ENCODE measurements at regions not wholly inside any gene's neighbourhood (a gene's known extent, or its start where the extent isn't known, plus 50 kb on each side); places are given as distances from the start of the nearest gene placed in this dataset.
A peak's percentile ranks its signal among the peaks of the same experiment; 100 is the strongest.

DNA sequence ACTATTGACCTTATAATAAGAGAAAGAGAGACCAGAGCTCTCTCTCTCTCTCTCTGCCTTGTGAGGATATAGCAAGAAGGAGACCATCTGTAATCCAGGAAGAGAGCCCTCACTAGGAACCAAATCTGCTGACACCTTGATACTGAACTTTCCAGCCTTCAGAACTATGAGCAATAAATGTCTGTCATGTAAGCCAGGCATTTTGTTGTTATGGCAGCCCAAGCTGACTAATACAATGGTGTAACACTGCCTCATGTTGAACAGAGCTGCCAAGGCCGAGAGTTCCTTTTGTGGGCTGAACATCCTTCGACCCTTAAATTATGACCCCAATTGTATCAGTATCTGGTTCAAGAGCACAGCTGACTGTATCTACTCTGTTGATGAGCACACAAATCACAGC, 108.0 kb downstream of the LRRC30 start:
- TF ChIP-seq, protein P1, sequence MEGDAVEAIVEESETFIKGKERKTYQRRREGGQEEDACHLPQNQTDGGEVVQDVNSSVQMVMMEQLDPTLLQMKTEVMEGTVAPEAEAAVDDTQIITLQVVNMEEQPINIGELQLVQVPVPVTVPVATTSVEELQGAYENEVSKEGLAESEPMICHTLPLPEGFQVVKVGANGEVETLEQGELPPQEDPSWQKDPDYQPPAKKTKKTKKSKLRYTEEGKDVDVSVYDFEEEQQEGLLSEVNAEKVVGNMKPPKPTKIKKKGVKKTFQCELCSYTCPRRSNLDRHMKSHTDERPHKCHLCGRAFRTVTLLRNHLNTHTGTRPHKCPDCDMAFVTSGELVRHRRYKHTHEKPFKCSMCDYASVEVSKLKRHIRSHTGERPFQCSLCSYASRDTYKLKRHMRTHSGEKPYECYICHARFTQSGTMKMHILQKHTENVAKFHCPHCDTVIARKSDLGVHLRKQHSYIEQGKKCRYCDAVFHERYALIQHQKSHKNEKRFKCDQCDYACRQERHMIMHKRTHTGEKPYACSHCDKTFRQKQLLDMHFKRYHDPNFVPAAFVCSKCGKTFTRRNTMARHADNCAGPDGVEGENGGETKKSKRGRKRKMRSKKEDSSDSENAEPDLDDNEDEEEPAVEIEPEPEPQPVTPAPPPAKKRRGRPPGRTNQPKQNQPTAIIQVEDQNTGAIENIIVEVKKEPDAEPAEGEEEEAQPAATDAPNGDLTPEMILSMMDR (IDR thresholded peaks at IDR 0.05), result no peak
- DNase-seq, result no peak
- Mint-ChIP-seq H3K4me1 (no peaks in the 10 kb centered on the region), H3K27ac (no peak overlapping the region), H3K27me3 (ENCODE audit: low read depth in 3 of 3) (peaks cover 2 to 5% (median 4%) of the 10 kb centered on the region in 3 donors), H3K36me3 (no peaks in the 10 kb centered on the region), H3K4me3 (no peak overlapping the region), H3K9me3 (peaks cover 0 to 2% (median 2%) of the 10 kb centered on the region in 7 donors)
- 89% methylated on average over 2 of the region's 2 CpGs for WGBS (ENCODE audit: insufficient coverage)
- Histone ChIP-seq H4K20me1 (ENCODE audit: insufficient read depth, low read length) (no peaks in the 10 kb centered on the region), H3K4me1 (ENCODE audit: control insufficient read depth in 1 of 2, insufficient read depth in 2 of 2, low read length in 2 of 2) (no peaks in the 10 kb centered on the region), H3K27me3 (ENCODE audit: control insufficient read depth in 2 of 2, insufficient read depth in 2 of 2, low read length in 2 of 2) (no peaks in the 10 kb centered on the region), H3K4me2 (replicated peaks; ENCODE audit: extremely low read depth, low read length, poor library complexity, severe bottlenecking) (no peak overlapping the region), H2AFZ (ENCODE audit: insufficient read depth, low read depth, low read length, poor library complexity, severe bottlenecking) (no peak overlapping the region), H3K9ac (ENCODE audit: insufficient read depth, low read length, poor library complexity, severe bottlenecking) (no peak overlapping the region), H3K36me3 (replicated peaks in 1 of 2; ENCODE audit: control insufficient read depth in 1 of 2, insufficient read depth in 2 of 2, low read length in 2 of 2) (no peaks in the 10 kb centered on the region), H3K4me3 (replicated peaks in 1 of 3; ENCODE audit: low read depth in 2 of 3, low read length in 3 of 3) (no peak overlapping the region), H3K79me2 (ENCODE audit: insufficient read depth, low read length) (no peaks in the 10 kb centered on the region), H3K9me3 (replicated peaks in 1 of 2; ENCODE audit: control insufficient read depth in 1 of 2, insufficient read depth in 1 of 2, low read length in 2 of 2) (no peaks in the 10 kb centered on the region), H3K27ac (ENCODE audit: low read depth in 1 of 2, low read length in 2 of 2) (no peak overlapping the region)
- intact Hi-C loops (cut with micrococcal nuclease), result no loop called here

DNA sequence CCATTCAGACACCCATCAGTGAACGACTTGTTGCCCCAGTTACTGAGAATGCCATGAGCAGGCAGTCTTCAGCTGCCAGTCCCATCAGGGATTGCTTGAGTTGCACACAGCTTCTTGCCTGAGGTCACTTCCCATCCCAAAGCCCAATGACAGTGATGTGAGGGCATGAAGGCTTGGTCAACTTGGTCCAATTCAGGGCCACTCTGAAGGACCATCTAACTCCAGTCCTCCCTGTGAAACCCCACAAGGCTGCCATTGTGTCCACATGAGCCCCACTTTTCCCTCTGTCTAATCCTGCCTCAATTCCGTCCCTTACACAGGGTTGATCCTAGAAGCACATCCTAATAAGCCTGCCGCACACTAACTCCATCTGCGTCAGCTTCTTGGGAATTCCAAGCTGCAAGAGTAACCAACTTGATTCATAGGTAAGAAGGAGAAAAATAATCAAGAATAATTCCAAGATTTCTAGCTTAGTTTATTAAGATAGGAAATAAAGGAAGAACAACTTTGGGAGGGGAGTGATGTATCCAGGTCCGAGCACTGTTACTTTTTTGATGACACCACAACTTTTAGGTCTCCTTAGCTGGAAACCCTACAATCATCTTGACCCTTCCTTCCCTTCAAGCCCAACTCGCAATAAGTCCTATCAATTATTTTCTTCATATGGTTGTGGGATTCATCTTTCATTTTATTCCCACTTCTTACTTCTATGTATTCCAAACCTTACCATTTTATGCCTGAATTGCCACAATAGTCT, 110.9 kb downstream of the LRRC30 start:
- Histone ChIP-seq H2AFZ (ENCODE audit: insufficient read depth, low read depth, low read length, poor library complexity, severe bottlenecking) (no peak overlapping the region), H3K79me2 (ENCODE audit: insufficient read depth, low read length) (no peaks in the 10 kb centered on the region), H3K9ac (ENCODE audit: insufficient read depth, low read length, poor library complexity, severe bottlenecking) (no peak overlapping the region), H3K4me3 (replicated peaks in 1 of 3; ENCODE audit: low read depth in 2 of 3, low read length in 3 of 3) (no peak overlapping the region), H3K4me1 (ENCODE audit: control insufficient read depth in 1 of 2, insufficient read depth in 2 of 2, low read length in 2 of 2) (no peaks in the 10 kb centered on the region), H4K20me1 (ENCODE audit: insufficient read depth, low read length) (no peaks in the 10 kb centered on the region), H3K27ac (ENCODE audit: low read depth in 1 of 2, low read length in 2 of 2) (no peak overlapping the region), H3K4me2 (replicated peaks; ENCODE audit: extremely low read depth, low read length, poor library complexity, severe bottlenecking) (no peak overlapping the region), H3K27me3 (ENCODE audit: control insufficient read depth in 2 of 2, insufficient read depth in 2 of 2, low read length in 2 of 2) (no peaks in the 10 kb centered on the region), H3K9me3 (replicated peaks in 1 of 2; ENCODE audit: control insufficient read depth in 1 of 2, insufficient read depth in 1 of 2, low read length in 2 of 2) (no peaks in the 10 kb centered on the region), H3K36me3 (replicated peaks in 1 of 2; ENCODE audit: control insufficient read depth in 1 of 2, insufficient read depth in 2 of 2, low read length in 2 of 2) (no peaks in the 10 kb centered on the region)
- WGBS (ENCODE audit: insufficient coverage), result no CpG with 5 or more reads among the region's 6 CpGs
- Mint-ChIP-seq H3K27ac (peak overlapping the region in 1 of 7 donors; percentile 40), H3K4me1 (no peaks in the 10 kb centered on the region), H3K9me3 (peaks cover 0 to 5% (median 2%) of the 10 kb centered on the region in 7 donors), H3K4me3 (no peak overlapping the region), H3K36me3 (no peaks in the 10 kb centered on the region), H3K27me3 (ENCODE audit: low read depth in 3 of 3) (peaks cover 4 to 5% (median 4%) of the 10 kb centered on the region in 3 donors)
- TF ChIP-seq, protein P1 (IDR thresholded peaks at IDR 0.05), result no peak
- intact Hi-C loops (cut with micrococcal nuclease), result no loop called here
- DNase-seq, result no peak

Measured in CD14-positive monocyte (primary cell).